ENCODE measurements at regions not wholly inside any gene's neighbourhood (a gene's known extent, or its start where the extent isn't known, plus 50 kb on each side); places are given as distances from the start of the nearest gene placed in this dataset.

DNA sequence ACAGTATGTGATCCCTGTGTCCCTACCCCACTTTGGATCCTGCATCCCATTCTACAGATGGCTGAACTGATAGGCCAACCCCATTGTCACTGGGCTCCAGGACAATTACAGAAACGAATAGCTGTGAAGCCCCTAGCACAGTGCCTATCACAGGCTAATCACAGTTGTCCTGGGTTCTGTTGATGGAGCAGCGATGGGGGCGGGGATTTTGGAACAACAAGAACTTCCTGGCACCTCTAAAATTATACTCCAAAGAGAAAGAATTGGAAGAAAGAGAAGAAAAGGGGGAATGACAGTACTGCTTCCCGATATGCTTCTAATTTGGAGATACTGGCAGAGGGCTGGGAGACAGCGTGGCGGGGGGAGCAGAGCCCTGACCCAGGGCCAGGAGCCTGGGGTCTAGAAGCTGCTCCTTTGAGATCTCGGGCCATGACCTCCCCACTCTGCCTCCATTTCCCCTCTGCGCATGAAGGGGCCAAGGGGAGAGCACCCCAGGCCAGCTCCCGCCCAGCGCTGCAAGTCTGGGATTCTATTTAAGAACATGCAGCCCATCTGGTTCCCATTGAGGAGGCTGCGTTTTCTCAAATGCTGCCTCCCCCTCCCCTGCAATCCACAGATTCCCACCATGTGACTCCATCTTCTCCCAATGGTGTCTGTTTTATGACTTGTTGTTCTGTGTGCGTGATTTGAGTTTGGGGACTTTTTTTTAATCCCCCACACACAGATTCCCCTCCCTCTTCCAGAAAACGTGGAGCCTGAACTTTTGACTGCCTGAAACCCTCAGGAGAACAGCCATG is 202.7 kb downstream of the CYP26B1 start:
- no peak overlapping the region for H3K27ac ChIP-seq (ENCODE audit: low read depth, low read length)
- 58 to 70% (median 68%) methylated on average over 13 of the region's 13 CpGs for WGBS, 3 donors

DNA sequence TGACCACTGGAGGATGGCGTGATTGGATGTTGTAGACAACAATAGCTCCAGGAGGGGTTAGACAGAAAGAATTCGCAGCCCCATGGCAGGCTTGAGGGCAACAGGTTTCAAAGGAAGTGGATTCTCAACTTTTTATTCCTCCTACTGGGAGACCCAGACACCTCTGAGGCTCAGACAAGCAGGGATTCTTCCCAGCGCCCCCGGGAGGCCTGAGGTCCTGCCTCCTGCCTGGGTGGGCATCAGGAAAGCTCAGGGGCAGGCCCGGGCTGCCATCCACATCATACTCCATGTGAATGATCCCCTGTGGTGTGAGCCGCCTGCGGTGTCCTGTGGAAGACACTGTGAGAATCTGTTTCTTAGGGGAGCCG is 203.5 kb downstream of the CYP26B1 start:
- WGBS, 3 donors: 77 to 87% (median 85%) methylated on average over 8 of the region's 8 CpGs

DNA sequence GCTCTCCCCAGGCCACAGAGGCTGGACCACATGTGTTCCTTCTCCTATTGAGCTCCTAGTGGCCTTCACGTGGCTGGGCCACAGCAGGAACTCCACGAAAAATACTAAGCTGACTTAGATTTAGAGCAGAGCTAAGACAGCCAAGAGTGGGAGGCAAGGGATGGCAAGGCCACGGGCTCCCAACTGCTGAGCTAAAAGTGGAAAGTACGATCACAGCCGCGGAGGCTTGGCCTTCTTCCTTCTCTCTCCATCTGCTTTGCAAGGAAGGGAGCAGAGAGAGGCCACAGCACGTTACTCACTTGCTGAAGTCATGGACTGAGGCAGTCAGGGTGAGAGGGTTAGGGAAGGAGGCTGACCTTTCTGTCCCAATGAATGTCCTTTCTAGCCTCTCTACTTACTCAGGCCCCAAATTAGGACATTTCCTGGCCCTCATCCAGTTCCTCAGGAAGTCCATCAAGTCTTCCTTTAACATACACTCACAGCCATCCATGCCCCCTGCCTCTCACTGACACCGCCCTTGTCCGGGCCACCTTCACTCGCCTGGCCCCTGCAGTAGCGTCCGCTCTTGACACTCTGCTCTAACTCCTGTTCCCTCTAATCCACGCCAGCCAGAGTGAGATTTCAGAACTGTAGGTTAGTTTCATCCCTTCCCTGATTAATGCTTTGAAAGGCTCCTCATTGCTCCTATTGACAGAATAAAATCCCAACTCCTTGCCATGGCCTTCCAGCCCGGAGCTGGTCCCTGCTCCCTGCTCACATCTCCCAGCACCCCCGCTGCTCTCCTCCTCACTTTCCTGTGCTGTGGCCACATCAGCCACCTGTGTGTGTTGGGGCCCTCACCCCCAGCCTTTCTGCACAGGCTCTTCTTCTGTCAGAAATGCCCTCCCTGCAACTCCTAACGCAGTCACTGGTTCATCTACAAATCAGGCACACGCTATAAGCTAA is 204.2 kb downstream of the CYP26B1 start:
- 77 to 83% (median 82%) methylated on average over 17 of the region's 17 CpGs for WGBS, 3 donors
- no peak overlapping the region for H3K27ac ChIP-seq (ENCODE audit: low read depth, low read length)

More for the DNA sequence above, 203.5 kb downstream of the CYP26B1 start:
- H3K27ac ChIP-seq (ENCODE audit: low read depth, low read length): no peak overlapping the region

DNA sequence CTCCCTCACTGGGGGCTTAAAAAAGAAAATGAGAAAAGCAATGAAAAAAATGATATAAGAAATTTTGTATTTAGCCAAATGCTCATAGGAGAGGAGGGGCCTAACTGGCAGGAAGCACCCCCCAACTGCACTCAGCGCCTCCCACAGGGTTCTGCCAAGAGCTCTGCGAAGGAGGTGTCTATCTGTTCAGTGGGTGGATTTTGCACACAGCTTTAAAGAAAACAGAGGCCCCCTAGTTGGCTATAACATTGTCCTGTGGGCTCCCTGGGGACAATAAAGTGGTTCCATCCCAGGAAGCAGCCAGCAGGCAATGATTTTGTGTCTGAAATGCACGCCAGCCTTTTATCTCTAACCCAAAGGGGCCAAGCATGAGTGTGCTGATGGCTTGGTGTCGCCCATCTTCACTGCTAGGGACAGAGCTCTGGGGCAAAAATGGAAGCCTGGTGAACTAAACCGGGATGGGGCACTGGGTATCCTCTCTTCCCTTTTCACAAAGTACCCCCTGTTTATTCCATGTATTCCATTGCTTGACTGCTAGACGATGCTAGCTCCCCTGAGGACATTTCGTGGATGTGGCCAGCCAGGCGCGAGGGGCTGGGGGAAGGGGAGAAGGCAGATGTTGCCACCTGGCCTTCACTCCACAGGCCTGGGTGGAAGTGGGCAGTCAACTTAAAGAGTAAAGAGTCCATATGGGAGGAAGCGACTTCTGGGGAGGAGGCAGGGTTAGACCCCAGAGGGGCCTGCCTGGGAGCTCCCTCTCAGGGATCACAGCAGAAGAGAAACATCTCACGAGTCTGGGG is 205.7 kb downstream of the CYP26B1 start:
- H3K27ac ChIP-seq (ENCODE audit: low read depth, low read length): no peak overlapping the region
- 67 to 80% (median 76%) methylated on average over 11 of the region's 11 CpGs for WGBS, 3 donors

DNA sequence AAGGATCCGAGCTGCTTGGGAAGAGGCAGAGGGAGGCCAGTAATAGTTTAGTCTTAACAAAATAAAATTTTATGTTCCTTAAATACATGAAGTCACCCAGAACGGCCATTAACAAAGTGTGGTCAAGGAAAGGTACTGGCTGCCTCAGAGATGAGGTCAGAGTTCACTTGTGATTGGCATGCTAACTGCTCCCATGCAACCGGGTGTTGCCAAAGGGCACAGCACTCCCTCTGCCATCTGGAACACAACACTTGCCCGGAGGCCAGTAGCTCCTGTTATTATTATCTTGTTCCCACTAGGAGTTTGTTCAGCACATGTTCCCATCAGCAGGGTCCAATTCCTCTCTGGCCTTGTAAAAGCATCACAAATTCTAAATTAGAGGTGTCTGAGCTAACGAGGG is 207.0 kb downstream of the CYP26B1 start:
- WGBS, 3 donors: 60 to 72% (median 66%) methylated on average over 5 of the region's 5 CpGs
- no peak overlapping the region for H3K27ac ChIP-seq (ENCODE audit: low read depth, low read length)

DNA sequence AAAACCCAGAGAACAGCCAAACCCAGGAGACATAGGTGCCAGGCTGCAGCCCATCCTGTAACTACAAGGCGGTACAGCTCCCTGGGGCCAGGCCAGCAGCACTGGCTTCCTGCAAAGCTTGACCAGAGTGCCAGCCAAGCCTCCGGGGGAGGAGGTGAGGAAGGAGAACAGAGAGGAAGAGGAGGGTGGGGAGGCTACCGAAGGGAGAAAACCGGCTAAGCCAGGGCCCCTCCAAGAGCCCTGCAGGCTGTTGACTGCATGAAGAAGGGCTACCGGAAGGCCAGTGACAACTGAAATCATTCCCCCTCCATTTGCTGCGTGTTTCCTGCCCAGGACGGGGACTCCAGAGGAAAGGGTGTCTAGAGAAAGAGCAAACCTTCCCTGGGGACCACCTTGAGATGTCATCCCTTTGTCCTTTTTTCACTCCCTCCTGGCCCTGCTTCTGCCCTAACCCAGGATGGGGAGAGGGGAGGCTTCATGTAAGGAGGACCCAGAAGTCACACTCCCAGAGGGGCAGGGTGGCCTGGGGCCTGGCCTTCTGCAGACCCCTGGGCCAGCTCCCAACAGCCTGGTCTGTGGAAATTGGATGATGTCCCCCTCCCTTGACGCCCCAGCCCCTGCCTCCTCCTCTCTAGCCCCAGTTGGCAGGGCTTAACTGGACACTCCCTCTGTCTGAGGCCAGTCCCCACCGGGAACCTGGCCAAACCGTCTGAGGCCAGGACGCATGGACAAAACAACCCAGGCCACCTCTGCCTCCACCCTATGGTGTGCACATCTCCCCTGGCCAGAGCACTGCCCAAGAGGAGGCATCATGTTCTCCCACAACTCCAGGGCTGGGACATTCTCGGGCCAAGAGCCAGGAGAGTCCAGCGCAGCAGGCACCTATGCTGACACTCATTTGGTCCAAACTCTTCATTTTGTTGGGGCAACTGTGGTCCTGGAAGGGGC is 207.8 kb downstream of the CYP26B1 start:
- no peak overlapping the region for H3K27ac ChIP-seq (ENCODE audit: low read depth, low read length)
- 63 to 76% (median 68%) methylated on average over 12 to 13 of the region's 13 CpGs for WGBS, 3 donors

DNA sequence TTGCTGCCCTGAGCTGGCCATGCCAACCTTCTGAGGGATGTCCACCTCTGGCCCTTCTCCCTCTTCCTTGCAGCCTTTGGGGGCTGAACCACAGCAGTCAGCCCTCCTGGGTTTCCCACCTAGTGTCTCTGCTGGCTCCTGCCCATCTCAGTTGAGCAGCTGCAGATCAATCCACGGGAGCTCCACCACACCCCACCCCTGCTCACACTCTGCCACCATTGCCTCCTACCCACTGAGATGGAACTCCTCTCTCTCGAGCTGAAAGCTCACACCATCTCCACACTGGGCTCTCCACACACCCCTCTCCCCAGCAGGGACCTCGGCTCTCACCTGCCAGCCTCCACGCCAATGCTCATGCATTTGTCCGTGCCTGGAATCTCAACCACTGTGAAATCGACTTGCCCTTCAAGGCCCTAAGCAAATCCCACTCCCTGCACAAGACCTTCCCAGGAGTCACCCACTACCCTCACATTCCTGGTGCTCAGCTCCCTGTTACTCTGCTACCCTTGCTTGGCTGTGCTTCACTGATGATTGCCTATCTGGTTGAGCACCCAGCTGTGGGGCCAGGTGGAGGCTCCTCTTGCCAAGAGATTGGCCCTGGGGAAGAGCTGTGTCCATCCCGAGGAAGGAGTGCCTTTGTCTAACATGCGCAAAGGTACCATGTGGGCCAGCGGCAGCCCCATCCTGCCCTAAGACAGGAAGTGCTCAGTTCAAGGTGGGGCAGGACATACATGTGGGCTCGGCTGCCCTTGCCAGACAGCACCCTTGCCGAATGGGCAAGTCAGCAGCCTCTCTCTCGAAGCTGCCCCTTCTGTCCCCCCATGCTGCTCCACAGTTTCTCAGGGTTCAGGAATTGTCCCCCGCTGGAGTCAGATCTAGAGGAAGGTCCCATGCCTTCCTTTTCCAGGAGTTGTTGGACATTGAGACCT is 208.7 kb downstream of the CYP26B1 start:
- WGBS, 3 donors: 85 to 90% (median 89%) methylated on average over 13 of the region's 13 CpGs
- no peak overlapping the region for H3K27ac ChIP-seq (ENCODE audit: low read depth, low read length)

DNA sequence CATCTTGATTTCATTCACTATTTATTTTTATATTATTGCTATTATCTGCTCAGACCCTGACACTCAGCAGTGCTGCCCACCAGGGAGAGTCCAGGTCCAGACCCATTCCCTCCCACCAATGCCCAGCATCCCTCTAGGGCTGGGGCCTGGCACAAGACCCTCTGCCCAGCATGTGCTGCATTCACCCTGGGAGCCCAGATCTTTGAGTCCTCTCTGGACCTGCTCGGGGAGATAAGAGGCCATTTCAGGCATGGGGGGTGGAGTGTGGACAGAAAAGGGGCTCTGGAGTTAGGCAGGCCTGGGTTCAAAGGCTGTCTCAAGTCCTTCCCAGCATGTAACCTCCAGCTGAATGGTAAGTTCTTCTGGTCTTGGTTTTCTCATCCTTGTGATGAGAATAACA is 209.6 kb downstream of the CYP26B1 start:
- H3K27ac ChIP-seq (ENCODE audit: low read depth, low read length): no peak overlapping the region
- WGBS, 3 donors: 71 to 88% (median 84%) methylated on average over 1 of the region's 1 CpG

DNA sequence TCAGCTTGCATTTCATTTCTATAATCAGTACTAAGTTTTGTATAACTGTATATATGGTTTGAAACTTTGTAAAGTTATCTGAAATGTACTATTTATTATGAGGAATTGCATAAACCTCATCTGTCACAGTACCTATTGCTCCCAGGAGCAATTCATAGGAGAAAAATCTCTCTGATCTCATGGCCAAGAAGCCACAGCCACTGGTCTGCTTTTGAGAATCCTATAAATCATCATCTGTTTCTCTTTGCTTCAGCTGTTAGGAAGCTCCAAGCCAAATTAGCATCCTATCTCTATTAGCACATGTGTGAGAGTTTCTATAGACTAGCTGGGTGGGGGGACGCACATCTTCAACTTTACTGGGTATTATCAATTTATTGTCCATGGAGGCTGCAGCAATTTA is 210.3 kb downstream of the CYP26B1 start:
- H3K27ac ChIP-seq (ENCODE audit: low read depth, low read length): no peak overlapping the region
- WGBS, 3 donors: 81 to 96% (median 96%) methylated on average over 1 of the region's 1 CpG

DNA sequence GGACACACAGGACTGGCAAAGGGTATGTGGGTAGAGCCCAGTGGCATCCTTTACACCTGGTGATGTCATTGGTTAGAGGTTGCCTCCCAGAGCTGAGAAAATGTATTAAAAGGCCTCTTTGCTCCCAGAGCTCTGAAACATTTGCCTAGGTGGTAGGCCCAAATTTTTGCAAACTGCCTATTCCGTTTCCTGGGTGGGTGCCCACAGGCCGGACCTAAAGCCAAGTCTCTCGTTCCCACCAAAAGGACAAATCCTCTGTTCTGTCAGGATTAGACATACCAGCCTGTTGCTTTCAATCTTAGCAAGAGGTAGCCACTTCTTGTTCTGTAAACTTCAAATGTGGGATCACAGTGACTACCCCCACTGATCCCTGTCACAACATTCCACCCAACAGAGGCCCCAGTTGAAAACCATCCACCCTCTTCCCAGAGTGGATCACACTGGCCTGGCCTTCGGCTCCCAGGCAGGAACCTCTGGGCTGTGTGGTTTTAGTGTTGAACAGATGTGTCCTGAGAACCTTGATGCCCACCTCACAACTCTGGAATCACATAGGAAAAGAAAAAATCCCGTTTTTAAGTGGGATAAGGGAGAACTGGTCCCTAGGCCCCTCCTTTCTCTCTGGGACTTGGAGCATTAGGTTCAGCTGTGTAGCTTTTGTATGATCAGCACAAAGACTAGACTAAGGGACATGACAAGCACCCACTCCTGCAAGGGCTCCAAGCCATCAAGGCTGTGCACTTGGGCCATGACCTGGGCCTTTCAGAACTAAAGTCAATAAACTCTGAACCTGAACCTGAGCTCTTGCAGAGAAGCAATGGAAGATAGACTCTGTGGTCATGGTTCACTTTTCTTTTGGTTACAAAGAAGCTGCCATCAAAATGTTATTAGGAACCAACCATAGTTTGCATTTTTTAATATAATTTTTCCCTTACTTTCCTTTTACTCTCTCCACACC is 211.3 kb downstream of the CYP26B1 start:
- 80 to 85% (median 83%) methylated on average over 5 of the region's 5 CpGs for WGBS, 3 donors
- H3K27ac ChIP-seq (ENCODE audit: low read depth, low read length): no peak overlapping the region

DNA sequence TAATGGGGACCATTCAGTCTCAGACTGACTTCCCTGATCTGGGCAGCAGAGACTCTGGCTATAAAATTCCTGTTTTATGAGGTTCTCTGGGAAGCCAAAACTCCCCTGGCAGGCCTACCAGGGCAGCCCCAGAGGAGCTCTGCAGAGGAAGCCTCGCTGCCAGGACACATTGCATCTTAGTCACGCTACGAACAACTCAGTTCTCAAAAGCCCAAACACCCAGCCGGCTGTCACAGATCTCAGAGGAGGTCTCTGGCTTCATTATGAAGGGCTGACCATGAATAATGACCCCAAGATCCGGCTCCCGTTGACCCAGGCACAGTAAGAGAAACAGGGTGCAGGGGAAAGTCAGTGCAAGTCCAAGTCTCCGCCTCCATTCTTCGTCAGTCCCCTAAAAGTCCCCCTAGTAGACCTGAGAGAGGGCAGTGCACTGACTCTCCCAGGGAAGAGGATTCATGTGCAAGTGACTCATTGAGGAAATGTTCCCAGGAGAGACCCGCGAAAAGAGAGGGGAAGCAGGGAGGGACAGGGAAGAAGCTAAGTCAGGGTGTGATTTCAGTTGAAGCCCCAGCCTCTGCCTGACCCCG is 212.3 kb downstream of the CYP26B1 start:
- WGBS, 3 donors: 56 to 71% (median 56%) methylated on average over 11 of the region's 11 CpGs

DNA sequence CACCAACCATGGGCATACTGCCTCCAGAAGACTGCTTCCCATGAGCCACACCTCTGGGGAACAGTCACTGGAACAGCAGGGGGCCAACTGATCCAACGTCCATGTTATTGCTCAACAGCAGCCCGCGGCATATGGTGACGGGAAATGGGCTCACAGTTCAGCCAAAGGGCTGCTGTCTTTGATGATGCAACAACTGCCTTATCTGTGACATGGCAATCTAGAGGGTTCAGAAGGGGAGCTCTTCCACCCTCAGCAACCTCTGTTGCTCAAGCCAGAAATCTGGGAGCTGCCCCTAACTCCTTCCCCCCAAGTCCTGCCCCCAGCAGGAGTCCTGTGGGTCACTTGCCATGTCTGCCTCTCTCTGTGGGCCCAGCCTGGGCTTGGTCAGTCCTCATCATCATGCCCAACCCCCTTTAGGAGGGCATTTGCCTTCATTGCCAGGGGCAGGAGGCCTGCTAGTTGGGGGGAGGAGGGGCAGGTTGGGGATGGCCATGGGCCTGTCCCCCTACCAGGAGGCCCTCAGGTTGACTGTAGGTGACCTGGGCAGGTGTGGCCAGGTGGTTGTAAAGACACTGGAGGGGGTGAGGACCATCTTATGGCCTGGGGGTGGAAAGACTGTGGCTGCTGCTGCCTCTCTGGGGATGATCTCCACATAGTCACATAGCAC is 212.9 kb downstream of the CYP26B1 start:
- no peak overlapping the region for H3K27ac ChIP-seq (ENCODE audit: low read depth, low read length)
- 37 to 92% (median 45%) methylated on average over 4 of the region's 4 CpGs for WGBS, 3 donors

More for the DNA sequence above, 212.3 kb downstream of the CYP26B1 start:
- no peak overlapping the region for H3K27ac ChIP-seq (ENCODE audit: low read depth, low read length)

DNA sequence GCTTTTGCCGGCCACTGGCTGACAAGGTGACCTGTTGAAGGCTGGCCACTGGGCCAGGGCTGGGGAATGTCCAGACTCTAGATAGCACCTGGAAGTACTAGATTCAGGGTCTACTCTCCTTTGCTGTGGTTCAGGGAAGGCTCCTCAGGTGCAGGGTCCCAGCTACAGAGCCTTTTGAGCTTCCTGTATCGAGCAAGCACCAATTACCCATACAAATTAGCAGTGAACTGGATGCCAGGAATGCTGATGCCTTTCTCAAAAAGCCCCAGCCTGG is 213.4 kb downstream of the CYP26B1 start:
- WGBS, 3 donors: 95% methylated on average over 2 of the region's 2 CpGs
- H3K27ac ChIP-seq (ENCODE audit: low read depth, low read length): no peak overlapping the region

DNA sequence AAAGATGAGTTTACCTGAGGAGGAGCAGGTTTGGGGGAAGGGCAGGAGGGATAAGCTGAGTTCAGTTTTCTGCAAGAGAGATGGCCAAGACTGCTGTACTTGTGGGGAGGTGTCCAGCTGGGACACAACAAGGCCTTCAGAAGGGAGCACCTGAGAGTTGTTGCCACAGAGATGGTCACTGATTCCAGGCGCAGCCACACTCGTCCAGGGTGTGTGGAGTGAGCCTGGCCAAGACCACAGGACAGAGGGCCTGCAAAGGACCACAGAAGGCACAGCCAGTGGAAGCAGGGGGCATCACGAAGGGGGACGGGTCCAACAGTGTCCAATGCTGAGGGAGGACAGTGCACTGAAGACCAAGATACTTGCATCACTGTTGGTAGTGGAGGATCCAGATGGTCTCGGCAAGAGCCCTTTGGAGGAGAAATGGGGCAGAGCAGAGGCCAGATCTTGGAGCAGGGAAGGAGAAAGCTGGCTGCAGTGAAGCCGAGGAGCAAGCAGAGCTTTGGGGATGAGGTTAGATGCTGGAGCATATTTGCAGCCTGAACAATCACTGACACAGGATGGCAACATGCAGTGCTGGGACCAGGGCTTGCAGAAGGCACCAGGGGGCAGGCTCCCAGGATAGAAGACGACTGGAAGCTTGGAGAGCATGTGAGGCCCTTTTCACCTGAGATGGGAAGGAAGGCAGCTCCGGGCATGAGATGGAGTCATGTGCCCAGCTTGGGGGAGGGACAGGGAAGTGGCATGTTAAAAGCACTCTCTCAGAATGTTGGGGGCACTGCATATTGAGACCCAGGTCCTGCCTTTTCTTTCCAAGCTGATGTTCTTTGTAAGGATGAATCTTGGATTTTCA is 214.0 kb downstream of the CYP26B1 start:
- no peak overlapping the region for H3K27ac ChIP-seq (ENCODE audit: low read depth, low read length)
- WGBS, 3 donors: 66 to 75% (median 71%) methylated on average over 8 of the region's 8 CpGs
